Kidney (tissue), 13 donors: ENCODE measurements at regions not wholly inside any gene's neighbourhood (a gene's known extent, or its start where the extent isn't known, plus 50 kb on each side); places are given as distances from the start of the nearest gene placed in this dataset.

Experiments used
- DNase-seq, 5 donors: peaks; one replicate each; pipeline ENCODE4 v3.0.0-alpha.2; 2013 to 2020
- FAIRE-seq: peaks from 2 replicates; lab custom pipeline; 2012; peaks lifted over from hg19 to GRCh38; lab: Jason Lieb, UNC
- H3K27ac ChIP-seq, 2 donors: one replicate each; pipeline ENCODE4 v1.7.0; 2013; ENCODE audit warnings: low read depth in 2 of 2, low read length in 2 of 2, inconsistent platforms in 1 of 2
- H3K27me3 ChIP-seq: one replicate; pipeline ENCODE4 v1.7.1; 2013; ENCODE audit warnings: low read length, inconsistent platforms; ENCODE audit not compliant: control insufficient read depth, insufficient read depth
- H3K36me3 ChIP-seq, 3 donors: one replicate each; pipeline versions ENCODE4 v1.7.0 to v1.7.1; 2013; ENCODE audit warnings: low read length in 3 of 3, control low read depth in 1 of 3, inconsistent platforms in 1 of 3; ENCODE audit not compliant: insufficient read depth in 3 of 3, control insufficient read depth in 2 of 3
- H3K4me1 ChIP-seq, 3 donors: one replicate each; pipeline versions ENCODE4 v1.7.0 to v1.7.1; 2013; ENCODE audit warnings: low read length in 3 of 3, inconsistent platforms in 1 of 3, low read depth in 1 of 3; ENCODE audit not compliant: control insufficient read depth in 2 of 3, insufficient read depth in 2 of 3
- H3K4me3 ChIP-seq, 3 donors: one replicate each; pipeline versions ENCODE4 v1.7.0 to v1.8.1; 2013; ENCODE audit warnings: low read length in 3 of 3, control low read depth in 1 of 3, inconsistent platforms in 1 of 3
- H3K9ac ChIP-seq, 3 donors: one replicate each; pipeline versions ENCODE4 v1.7.0 to v1.7.1; 2013; ENCODE audit warnings: low read length in 3 of 3, control low read depth in 1 of 3, inconsistent platforms in 1 of 3
- H3K9me3 ChIP-seq, 3 donors: one replicate each; pipeline versions ENCODE4 v1.7.0 to v1.7.1; 2013; ENCODE audit warnings: low read length in 3 of 3, control low read depth in 1 of 3, inconsistent platforms in 1 of 3; ENCODE audit not compliant: control insufficient read depth in 2 of 3, insufficient read depth in 1 of 3
- CTCF ChIP-seq: IDR thresholded peaks from 3 replicates; pipeline ENCODE4 v1.5.1; 2012; ENCODE audit warnings: mild to moderate bottlenecking, moderate library complexity, borderline replicate concordance; ENCODE audit not compliant: insufficient read depth; ENCODE audit errors: extremely low read depth
- intact Hi-C: fragments of 100-400 bp; cut with DNase I; formaldehyde crosslinking; loops from one replicate; pipeline ENCODE4 v1.11.1; 2022
- donor health status: control.
- donor health status: control.
- donor health status: control.
- donor health status: control.
- donor health status: control.
- donor health status: DM: yes; HTN: yes; CAD: no.
- donor health status: Normal renal cell carcinoma (clear cell type).

GRCh38 chr5:130529511-130530485 is 625.5 kb downstream of the CHSY3 start:
- no peaks in the 10 kb centered on the region for H3K9me3 ChIP-seq
- no peak for TF ChIP-seq CTCF
- H3K4me3 ChIP-seq = no peak overlapping the region
- intact Hi-C loops = no loop called here
- H3K36me3 ChIP-seq = no peaks in the 10 kb centered on the region
- H3K9ac ChIP-seq = no peak overlapping the region
- no peak for FAIRE-seq
- DNase-seq = no peak
- H3K4me1 ChIP-seq = no peaks in the 10 kb centered on the region
- H3K27me3 ChIP-seq = no peaks in the 10 kb centered on the region
- no peak overlapping the region for H3K27ac ChIP-seq

- no peak for DNase-seq
Observed at GRCh38 chr5:130529111-130529510, 624.8 kb downstream of the CHSY3 start.

GRCh38 chr5:130528474-130528873 is 624.2 kb downstream of the CHSY3 start:
- H3K36me3 ChIP-seq = no peaks in the 10 kb centered on the region
- H3K27me3 ChIP-seq = no peaks in the 10 kb centered on the region
- no peak for TF ChIP-seq CTCF
- no peaks in the 10 kb centered on the region for H3K9me3 ChIP-seq
- no peak overlapping the region for H3K9ac ChIP-seq
- H3K27ac ChIP-seq = no peak overlapping the region
- DNase-seq = no peak
- no peak overlapping the region for H3K4me3 ChIP-seq
- FAIRE-seq = no peak
- intact Hi-C loops = no loop called here
- H3K4me1 ChIP-seq = no peaks in the 10 kb centered on the region

More at GRCh38 chr5:130529111-130529510, 624.8 kb downstream of the CHSY3 start:
- Histone ChIP-seq H3K27me3 (no peaks in the 10 kb centered on the region), H3K9me3 (no peaks in the 10 kb centered on the region), H3K27ac (no peak overlapping the region), H3K36me3 (no peaks in the 10 kb centered on the region), H3K9ac (no peak overlapping the region), H3K4me3 (no peak overlapping the region), H3K4me1 (no peaks in the 10 kb centered on the region)
- FAIRE-seq = no peak
- no peak for TF ChIP-seq CTCF
- intact Hi-C loops = no loop called here
